Muscle of leg (tissue), 3 donors: ENCODE measurements at regions not wholly inside any gene's neighbourhood (a gene's known extent, or its start where the extent isn't known, plus 50 kb on each side); places are given as distances from the start of the nearest gene placed in this dataset.

Experiments
- DNase-seq: peaks from one replicate; pipeline ENCODE4 v3.0.0; 2013
- H3K27ac ChIP-seq: one replicate; pipeline ENCODE4 v1.5.1; 2013; ENCODE audit warnings: mild to moderate bottlenecking, low read length, control low read depth
- H3K27me3 ChIP-seq: one replicate; pipeline ENCODE4 v1.6.1; 2013; ENCODE audit warnings: low read length; ENCODE audit not compliant: control insufficient read depth, insufficient read depth
- H3K36me3 ChIP-seq: one replicate; pipeline ENCODE4 v1.6.1; 2013; ENCODE audit warnings: low read length; ENCODE audit not compliant: control insufficient read depth, insufficient read depth
- H3K4me1 ChIP-seq: one replicate; pipeline ENCODE4 v1.6.1; 2013; ENCODE audit warnings: low read length; ENCODE audit not compliant: control insufficient read depth, insufficient read depth
- H3K4me3 ChIP-seq: one replicate; pipeline ENCODE4 v1.5.1; 2013; ENCODE audit warnings: low read length, control low read depth
- H3K9me3 ChIP-seq: replicated peaks from 2 replicates; pipeline ENCODE4 v1.6.1; 2013; ENCODE audit warnings: low read depth, low read length; ENCODE audit not compliant: control insufficient read depth
- WGBS: methylation state at CpG from one replicate; pipeline ENCODE4 v1.1.5; 2013; ENCODE audit warnings: missing lambda C conversion rate; ENCODE audit not compliant: insufficient coverage; 5-methylcytosine and 5-hydroxymethylcytosine counted together

DNA sequence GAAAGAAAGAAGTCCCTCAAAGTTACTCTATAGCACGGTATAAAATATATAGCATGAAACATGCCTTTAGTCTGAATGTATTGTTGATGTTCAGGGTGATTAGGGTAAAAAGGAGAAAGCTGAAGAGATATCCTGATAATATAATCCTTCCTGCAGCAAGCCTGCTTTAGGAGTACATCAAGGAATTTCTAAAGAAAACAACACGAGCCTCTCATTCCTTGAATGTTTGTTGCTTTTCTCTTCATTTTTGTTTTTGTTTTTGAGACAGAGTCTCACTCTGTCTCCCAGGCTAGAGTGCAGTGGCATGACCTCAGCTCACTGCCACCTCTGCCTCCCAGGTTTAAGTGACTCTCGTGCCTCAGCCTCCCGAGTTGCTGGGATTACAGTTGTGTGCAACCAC lies 79.1 kb downstream of the CD164 start:
- no peaks in the 10 kb centered on the region for H3K9me3 ChIP-seq
- H3K36me3 ChIP-seq = no peaks in the 10 kb centered on the region
- no peak for DNase-seq
- H3K4me1 ChIP-seq = peaks cover 21% of the 10 kb centered on the region
- no peak overlapping the region for H3K4me3 ChIP-seq
- WGBS = no CpG with 5 or more reads among the region's 4 CpGs
- no peaks in the 10 kb centered on the region for H3K27me3 ChIP-seq
- no peak overlapping the region for H3K27ac ChIP-seq

- no peaks in the 10 kb centered on the region for H3K36me3 ChIP-seq
- H3K27me3 ChIP-seq = no peaks in the 10 kb centered on the region
- no peaks in the 10 kb centered on the region for H3K9me3 ChIP-seq
- no peak overlapping the region for H3K27ac ChIP-seq
- no peak overlapping the region for H3K4me3 ChIP-seq
- WGBS = no CpG with 5 or more reads among the region's 4 CpGs
- peaks cover 29% of the 10 kb centered on the region for H3K4me1 ChIP-seq
- no peak for DNase-seq
Measured at GRCh38 chr6:109302176-109302575, 80.1 kb downstream of the CD164 start.

DNA sequence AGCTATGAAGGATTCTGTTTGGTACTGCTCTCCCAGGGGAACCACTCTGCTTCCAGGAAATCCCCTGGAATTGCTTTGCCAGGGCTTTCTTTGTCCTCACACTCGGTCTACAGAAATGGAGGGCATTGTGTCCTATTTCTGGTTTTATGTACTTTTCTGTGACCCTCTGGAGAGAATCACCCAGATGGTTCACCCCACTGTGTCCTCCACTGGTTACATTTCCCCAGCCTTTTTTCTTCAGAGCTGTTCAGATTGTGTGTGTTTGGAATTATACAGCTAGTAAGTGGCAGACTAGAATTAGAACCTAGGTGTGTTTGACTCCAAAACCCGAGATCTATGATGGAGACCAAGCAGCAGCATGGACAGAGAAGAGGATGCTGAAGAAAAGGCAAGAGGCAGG lies 80.8 kb downstream of the CD164 start:
- H3K36me3 ChIP-seq = no peaks in the 10 kb centered on the region
- DNase-seq = no peak
- H3K4me3 ChIP-seq = no peak overlapping the region
- no peaks in the 10 kb centered on the region for H3K27me3 ChIP-seq
- H3K4me1 ChIP-seq = peaks cover 37% of the 10 kb centered on the region
- WGBS = 67% methylated on average over 1 of the region's 2 CpGs
- no peaks in the 10 kb centered on the region for H3K9me3 ChIP-seq
- no peak overlapping the region for H3K27ac ChIP-seq

- WGBS = 100% methylated on average over 1 of the region's 1 CpG
Measured at GRCh38 chr6:109300874-109301273, 81.4 kb downstream of the CD164 start.

GRCh38 chr6:109299776-109300564 lies 82.3 kb downstream of the CD164 start:
- peak overlapping the region; percentile 21 for H3K27ac ChIP-seq
- no peak overlapping the region for H3K4me3 ChIP-seq
- DNase-seq = peak; percentile 60
- no peaks in the 10 kb centered on the region for H3K36me3 ChIP-seq
- H3K27me3 ChIP-seq = no peaks in the 10 kb centered on the region
- no peaks in the 10 kb centered on the region for H3K9me3 ChIP-seq
- WGBS = 58% methylated on average over 3 of the region's 7 CpGs
- peaks cover 37% of the 10 kb centered on the region for H3K4me1 ChIP-seq

More at GRCh38 chr6:109300874-109301273, 81.4 kb downstream of the CD164 start:
- DNase-seq = no peak
- H3K27ac ChIP-seq = no peak overlapping the region
- H3K36me3 ChIP-seq = no peaks in the 10 kb centered on the region
- H3K9me3 ChIP-seq = no peaks in the 10 kb centered on the region
- peaks cover 37% of the 10 kb centered on the region for H3K4me1 ChIP-seq
- no peaks in the 10 kb centered on the region for H3K27me3 ChIP-seq
- no peak overlapping the region for H3K4me3 ChIP-seq

DNA sequence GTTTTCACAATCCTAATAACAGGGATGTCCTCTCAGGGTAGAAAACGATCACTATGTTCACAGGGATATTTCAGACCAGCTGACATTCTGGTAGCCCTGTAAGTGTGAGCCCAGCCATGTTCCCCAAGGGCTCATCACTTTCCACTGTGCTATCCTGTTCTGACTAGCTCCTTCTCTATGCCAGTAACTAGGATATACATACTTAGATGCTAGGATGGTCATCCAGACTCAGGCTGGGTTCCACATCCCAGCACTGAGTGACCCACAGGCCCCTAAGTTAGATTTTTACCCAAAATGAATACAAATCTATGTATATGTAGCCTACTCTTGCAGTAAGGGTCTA lies 83.0 kb downstream of the CD164 start:
- Histone ChIP-seq H3K27ac (no peak overlapping the region), H3K4me3 (no peak overlapping the region), H3K4me1 (peaks cover 35% of the 10 kb centered on the region), H3K9me3 (no peaks in the 10 kb centered on the region), H3K36me3 (no peaks in the 10 kb centered on the region), H3K27me3 (no peaks in the 10 kb centered on the region)
- WGBS = 22% methylated on average over 1 of the region's 1 CpG
- DNase-seq = peak; percentile 26

- H3K27ac ChIP-seq = peak overlapping the region; percentile 35
- H3K36me3 ChIP-seq = no peaks in the 10 kb centered on the region
- H3K9me3 ChIP-seq = no peaks in the 10 kb centered on the region
- no peaks in the 10 kb centered on the region for H3K27me3 ChIP-seq
- H3K4me1 ChIP-seq = peaks cover 37% of the 10 kb centered on the region
- 7% methylated on average over 3 of the region's 6 CpGs for WGBS
- DNase-seq = peak; percentile 59
- H3K4me3 ChIP-seq = no peak overlapping the region
Measured at GRCh38 chr6:109298605-109299264, 83.5 kb downstream of the CD164 start.

- WGBS = 27% methylated on average over 4 of the region's 6 CpGs
- H3K36me3 ChIP-seq = no peaks in the 10 kb centered on the region
- no peaks in the 10 kb centered on the region for H3K27me3 ChIP-seq
- peaks cover 37% of the 10 kb centered on the region for H3K4me1 ChIP-seq
- H3K9me3 ChIP-seq = no peaks in the 10 kb centered on the region
- DNase-seq = peak; percentile 64
- peak overlapping the region; percentile 29 for H3K27ac ChIP-seq
- no peak overlapping the region for H3K4me3 ChIP-seq
Measured at GRCh38 chr6:109297406-109298110, 84.7 kb downstream of the CD164 start.

- 42% methylated on average over 7 of the region's 7 CpGs for WGBS
- Histone ChIP-seq H3K36me3 (no peaks in the 10 kb centered on the region), H3K9me3 (no peaks in the 10 kb centered on the region), H3K27ac (peak overlapping the region; percentile 29), H3K4me1 (peaks cover 38% of the 10 kb centered on the region), H3K4me3 (no peak overlapping the region), H3K27me3 (no peaks in the 10 kb centered on the region)
- DNase-seq = peak; percentile 68
Measured at GRCh38 chr6:109296971-109297372, 85.3 kb downstream of the CD164 start.

- H3K9me3 ChIP-seq = no peaks in the 10 kb centered on the region
- no peak overlapping the region for H3K4me3 ChIP-seq
- no peaks in the 10 kb centered on the region for H3K36me3 ChIP-seq
- H3K27ac ChIP-seq = peak overlapping the region; percentile 29
- peaks cover 39% of the 10 kb centered on the region for H3K4me1 ChIP-seq
- DNase-seq = no peak
- no CpG with 5 or more reads among the region's 3 CpGs for WGBS
- no peaks in the 10 kb centered on the region for H3K27me3 ChIP-seq
Measured at GRCh38 chr6:109296452-109296851, 85.8 kb downstream of the CD164 start.
